NCI-H1417 treated with DMSO at 0.1 percent for 48 hours (cell line): ENCODE measurements at regions not wholly inside any gene's neighbourhood (a gene's known extent, or its start where the extent isn't known, plus 50 kb on each side); places are given as distances from the start of the nearest gene placed in this dataset.
"Not testable (repeated sequence)": the region's sequence is repeated elsewhere in the genome, so short reads cannot be mapped to it uniquely, and the experiment has no call there.

Experiments used
- DNase-seq: peaks from one replicate; lab custom pipeline; 2025; lab: John Stamatoyannopoulos, UW

- not testable (repeated sequence) for DNase-seq
Observed at GRCh38 chr9:97103613-97104383, 64.9 kb upstream of the CTSV start.

- not testable (repeated sequence) for DNase-seq
Observed at GRCh38 chr9:97099540-97099939, 60.6 kb upstream of the CTSV start.

- no peak for DNase-seq
Observed at GRCh38 chr9:97096793-97097192, 57.9 kb upstream of the CTSV start.

- DNase-seq = not testable (repeated sequence)
Observed at GRCh38 chr9:97089361-97089760, 50.4 kb upstream of the CTSV start.
